ENCODE measurements at regions not wholly inside any gene's neighbourhood (a gene's known extent, or its start where the extent isn't known, plus 50 kb on each side); places are given as distances from the start of the nearest gene placed in this dataset.

DNA sequence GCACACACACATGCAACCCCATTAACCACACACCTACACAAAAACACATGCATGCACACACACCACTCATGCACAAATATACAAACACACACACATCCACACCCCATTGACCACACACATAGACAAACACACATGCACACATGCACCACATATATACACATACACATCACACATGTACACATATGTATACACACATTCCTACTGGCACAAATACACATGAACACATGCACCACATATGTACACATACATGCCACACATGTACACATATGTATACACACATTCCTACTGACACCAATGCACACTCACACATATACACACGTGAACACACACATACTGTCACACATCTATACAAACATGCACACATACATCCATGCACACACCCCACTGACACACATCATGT lies 212.5 kb upstream of the PPP2R2D start:
- no peak overlapping the region for H3T11ph ChIP-seq (ENCODE audit: low read length)
- no peak overlapping the region for H2AFZ ChIP-seq (ENCODE audit: low read length)
- no peak overlapping the region for H2BK20ac ChIP-seq (ENCODE audit: low read depth, low read length, poor library complexity, severe bottlenecking)
- Mint-ChIP-seq H3K9me3 (no peaks in the 10 kb centered on the region), H3K4me3 (no peak overlapping the region), H3K27ac (no peak overlapping the region), H3K27me3 (ENCODE audit: low read depth) (no peaks in the 10 kb centered on the region; the same call in 1 of the 2 replicates), H3K4me1 (peaks cover 6 to 12% of the 10 kb centered on the region in 2 experiments; a peak in 3 of 4 replicates), H3K36me3 (ENCODE audit: insufficient read depth in 1 of 3, low read depth in 3 of 3) (no peaks in the 10 kb centered on the region; a peak in 1 of 7 replicates)
- no peak overlapping the region for H3K4ac ChIP-seq (ENCODE audit: low read depth, low read length)
- no peak overlapping the region for H3K9ac ChIP-seq (ENCODE audit: extremely low read depth, insufficient read length, low read length)
- peaks cover 4% of the 10 kb centered on the region; the same call in 1 of the 2 replicates for H3K4me1 ChIP-seq (ENCODE audit: insufficient read depth, low read length)
- H4K5ac ChIP-seq (ENCODE audit: insufficient read length, low read depth, low read length) = no peak overlapping the region
- H4K91ac ChIP-seq (ENCODE audit: insufficient read length, low read depth, low read length) = no peak overlapping the region
- no peak overlapping the region for H4K8ac ChIP-seq (replicated peaks; ENCODE audit: insufficient read length, low read depth, low read length)
- no peak overlapping the region for H3K27ac ChIP-seq (ENCODE audit: insufficient read length, low read depth, low read length)
- H3K23me2 ChIP-seq (ENCODE audit: insufficient read length, low read depth, low read length, poor library complexity, severe bottlenecking) = no peaks in the 10 kb centered on the region
- no peak overlapping the region for H2BK120ac ChIP-seq (ENCODE audit: low read depth, low read length, poor library complexity, severe bottlenecking)
- H3K14ac ChIP-seq (ENCODE audit: insufficient read depth, low read length) = no peak overlapping the region
- no peak overlapping the region for H2BK5ac ChIP-seq (ENCODE audit: insufficient read length, low read length)
- H3K27me3 ChIP-seq (ENCODE audit: insufficient read depth, low read length) = no peaks in the 10 kb centered on the region
- no peak overlapping the region for H2BK12ac ChIP-seq (ENCODE audit: insufficient read length, low read depth, low read length)
- no peak overlapping the region for H2AK5ac ChIP-seq (ENCODE audit: insufficient read length, low read length)
- no peaks in the 10 kb centered on the region for H3K9me3 ChIP-seq (ENCODE audit: control insufficient read depth, low read depth, low read length)
- no peaks in the 10 kb centered on the region for H4K20me1 ChIP-seq (ENCODE audit: control insufficient read depth, insufficient read depth, insufficient read length)
- no peak overlapping the region for H3K4me2 ChIP-seq (ENCODE audit: insufficient read depth, insufficient read length, low read length)
- TF ChIP-seq, protein P1, sequence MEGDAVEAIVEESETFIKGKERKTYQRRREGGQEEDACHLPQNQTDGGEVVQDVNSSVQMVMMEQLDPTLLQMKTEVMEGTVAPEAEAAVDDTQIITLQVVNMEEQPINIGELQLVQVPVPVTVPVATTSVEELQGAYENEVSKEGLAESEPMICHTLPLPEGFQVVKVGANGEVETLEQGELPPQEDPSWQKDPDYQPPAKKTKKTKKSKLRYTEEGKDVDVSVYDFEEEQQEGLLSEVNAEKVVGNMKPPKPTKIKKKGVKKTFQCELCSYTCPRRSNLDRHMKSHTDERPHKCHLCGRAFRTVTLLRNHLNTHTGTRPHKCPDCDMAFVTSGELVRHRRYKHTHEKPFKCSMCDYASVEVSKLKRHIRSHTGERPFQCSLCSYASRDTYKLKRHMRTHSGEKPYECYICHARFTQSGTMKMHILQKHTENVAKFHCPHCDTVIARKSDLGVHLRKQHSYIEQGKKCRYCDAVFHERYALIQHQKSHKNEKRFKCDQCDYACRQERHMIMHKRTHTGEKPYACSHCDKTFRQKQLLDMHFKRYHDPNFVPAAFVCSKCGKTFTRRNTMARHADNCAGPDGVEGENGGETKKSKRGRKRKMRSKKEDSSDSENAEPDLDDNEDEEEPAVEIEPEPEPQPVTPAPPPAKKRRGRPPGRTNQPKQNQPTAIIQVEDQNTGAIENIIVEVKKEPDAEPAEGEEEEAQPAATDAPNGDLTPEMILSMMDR (conservative IDR thresholded peaks at IDR 0.05) = no peak
- H3K18ac ChIP-seq (ENCODE audit: insufficient read length, low read depth, low read length) = no peak overlapping the region
- no peak overlapping the region for H3K56ac ChIP-seq (ENCODE audit: insufficient read length, low read depth, low read length)
- H2BK15ac ChIP-seq (ENCODE audit: low read depth, low read length) = no peak overlapping the region
- no peaks in the 10 kb centered on the region for H3K79me2 ChIP-seq (ENCODE audit: insufficient read depth, low read length)
- no peak overlapping the region for H3K23ac ChIP-seq (ENCODE audit: insufficient read length, low read depth, low read length)
- WGBS (ENCODE audit: extremely low coverage, insufficient read length, low lambda C conversion rate) = no CpG with 5 or more reads among the region's 1 CpG
- no peak for DNase-seq
- H3K79me1 ChIP-seq (ENCODE audit: insufficient read depth, low read depth, low read length, poor library complexity, severe bottlenecking) = no peaks in the 10 kb centered on the region
